Lower lobe of right lung (tissue), 2 donors: ENCODE measurements at regions not wholly inside any gene's neighbourhood (a gene's known extent, or its start where the extent isn't known, plus 50 kb on each side); places are given as distances from the start of the nearest gene placed in this dataset.
A peak's percentile ranks its signal among the peaks of the same experiment; 100 is the strongest.

Source experiments
- ATAC-seq, 2 donors: fragments of 200-7000 bp; cut with Tn5 transposase; one replicate each; pipeline ENCODE4 v1.9.1; 2020 to 2022; ENCODE audit warnings: mild to moderate bottlenecking in 2 of 2, moderate library complexity in 2 of 2
- DNase-seq: peaks from one replicate; pipeline ENCODE4 v3.0.0-alpha.2; 2020
- H3K27ac ChIP-seq: fragments of 200-600 bp; one replicate; pipeline ENCODE4 v1.8.0; 2022
- H3K27me3 ChIP-seq: fragments of 200-600 bp; one replicate; pipeline ENCODE4 v1.8.0; 2022; ENCODE audit warnings: low read depth
- H3K36me3 ChIP-seq: fragments of 200-600 bp; one replicate; pipeline ENCODE4 v1.8.0; 2022; ENCODE audit warnings: mild to moderate bottlenecking
- H3K4me1 ChIP-seq: fragments of 200-600 bp; one replicate; pipeline ENCODE4 v1.8.0; 2022
- H3K4me3 ChIP-seq: fragments of 200-600 bp; one replicate; pipeline ENCODE4 v1.8.0; 2022; ENCODE audit warnings: mild to moderate bottlenecking
- H3K9me3 ChIP-seq: fragments of 200-600 bp; one replicate; pipeline ENCODE4 v1.8.0; 2022
- CTCF ChIP-seq: fragments of 200-600 bp; IDR thresholded peaks from one replicate; pipeline ENCODE4 v1.8.0; 2022; ENCODE audit warnings: antibody characterized with exemption, mild to moderate bottlenecking
- intact Hi-C: fragments of 100-400 bp; cut with DNase I; formaldehyde crosslinking; loops from one replicate; pipeline ENCODE4 v1.11.0; 2022
- donor health status: DM: no; HTN: yes; CAD: no; lungs with severe emphysema.

- no peak overlapping the region for H3K27ac ChIP-seq
- TF ChIP-seq CTCF = no peak
- intact Hi-C loops = no loop called here
- H3K36me3 ChIP-seq = no peaks in the 10 kb centered on the region
- H3K27me3 ChIP-seq = peaks cover 3% of the 10 kb centered on the region
- DNase-seq (no peak), ATAC-seq (peak; percentile 7 to 21)
- H3K9me3 ChIP-seq = no peaks in the 10 kb centered on the region
- no peaks in the 10 kb centered on the region for H3K4me1 ChIP-seq
- H3K4me3 ChIP-seq = no peak overlapping the region
Measured at GRCh38 chr18:35770376-35771014, 189.0 kb downstream of the GALNT1 start.

- intact Hi-C loops = no loop called here
- H3K36me3 ChIP-seq = no peaks in the 10 kb centered on the region
Measured at GRCh38 chr18:35771172-35771571, 189.6 kb downstream of the GALNT1 start.

GRCh38 chr18:35775887-35776286 is 194.3 kb downstream of the GALNT1 start:
- intact Hi-C loops = no loop called here
- no peak for TF ChIP-seq CTCF
- Histone ChIP-seq H3K27ac (no peak overlapping the region), H3K9me3 (no peaks in the 10 kb centered on the region), H3K4me3 (no peak overlapping the region), H3K36me3 (no peaks in the 10 kb centered on the region), H3K4me1 (no peaks in the 10 kb centered on the region), H3K27me3 (peaks cover 4% of the 10 kb centered on the region)
- no peak for ATAC-seq
- no peak for DNase-seq

More at GRCh38 chr18:35771172-35771571, 189.6 kb downstream of the GALNT1 start:
- no peak for DNase-seq
- Histone ChIP-seq H3K27me3 (peaks cover 4% of the 10 kb centered on the region), H3K4me1 (no peaks in the 10 kb centered on the region), H3K9me3 (no peaks in the 10 kb centered on the region), H3K4me3 (no peak overlapping the region), H3K27ac (no peak overlapping the region)
- TF ChIP-seq CTCF = no peak
- peak in 1 of 2 donors; percentile 25 for ATAC-seq

GRCh38 chr18:35776473-35776872 is 194.9 kb downstream of the GALNT1 start:
- no peak for TF ChIP-seq CTCF
- no peak for ATAC-seq
- no peak overlapping the region for H3K4me3 ChIP-seq
- H3K4me1 ChIP-seq = no peaks in the 10 kb centered on the region
- no peaks in the 10 kb centered on the region for H3K9me3 ChIP-seq
- intact Hi-C loops = no loop called here
- no peak for DNase-seq
- peaks cover 4% of the 10 kb centered on the region for H3K27me3 ChIP-seq
- H3K27ac ChIP-seq = no peak overlapping the region
- H3K36me3 ChIP-seq = no peaks in the 10 kb centered on the region

GRCh38 chr18:35777039-35777438 is 195.4 kb upstream of the RMP24 start:
- peak in 1 of 2 donors; percentile 17 for ATAC-seq

More at GRCh38 chr18:35777039-35777438, 195.4 kb upstream of the RMP24 start:
- no peaks in the 10 kb centered on the region for H3K4me1 ChIP-seq
- no peak for TF ChIP-seq CTCF
- no peak overlapping the region for H3K4me3 ChIP-seq
- no peak for DNase-seq
- peaks cover 4% of the 10 kb centered on the region for H3K27me3 ChIP-seq
- no peak overlapping the region for H3K27ac ChIP-seq
- intact Hi-C loops = no loop called here
- no peaks in the 10 kb centered on the region for H3K36me3 ChIP-seq
- no peaks in the 10 kb centered on the region for H3K9me3 ChIP-seq
